ENCODE measurements at regions not wholly inside any gene's neighbourhood (a gene's known extent, or its start where the extent isn't known, plus 50 kb on each side); places are given as distances from the start of the nearest gene placed in this dataset.

GRCh38 chr13:68644611-68645010, 1414.5 kb upstream of the PCDH9 start:
- no peak for TF ChIP-seq CTCF (IDR thresholded peaks at IDR 0.05)
- TF ChIP-seq EZH2phosphoT487 (IDR thresholded peaks at IDR 0.05), result no peak
- no peak for TF ChIP-seq EZH2 (IDR thresholded peaks at IDR 0.05)

All from neural progenitor cell (in vitro differentiated cells).